ENCODE measurements at regions not wholly inside any gene's neighbourhood (a gene's known extent, or its start where the extent isn't known, plus 50 kb on each side); places are given as distances from the start of the nearest gene placed in this dataset.

DNA sequence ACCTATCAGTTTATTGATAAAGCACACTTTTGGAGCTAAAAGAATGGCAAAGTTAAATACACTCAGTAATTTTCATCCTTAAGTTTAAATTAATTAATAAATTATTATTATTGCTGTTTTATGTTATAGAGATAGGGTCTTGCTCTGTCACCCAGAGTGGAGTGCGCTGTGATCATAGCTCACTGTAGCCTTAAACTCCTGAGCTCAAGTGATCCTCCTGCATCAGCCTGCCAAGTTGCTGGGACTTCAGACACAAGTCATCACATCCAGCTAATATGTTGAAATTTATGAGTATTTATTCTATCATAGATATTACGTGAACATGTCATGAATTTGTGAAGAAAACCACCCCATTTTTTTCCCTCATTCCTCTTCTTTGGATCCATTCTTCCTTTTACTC is 64.2 kb downstream of the GJA1 start:
- Mint-ChIP-seq H3K36me3 (ENCODE audit: unreplicated experiment) (no peaks in the 10 kb centered on the region), H3K9me3 (ENCODE audit: unreplicated experiment) (no peaks in the 10 kb centered on the region), H3K4me3 (ENCODE audit: unreplicated experiment) (no peak overlapping the region), H3K4me1 (ENCODE audit: unreplicated experiment) (peaks cover 15% of the 10 kb centered on the region), H3K27me3 (ENCODE audit: unreplicated experiment) (no peaks in the 10 kb centered on the region), H3K27ac (ENCODE audit: unreplicated experiment) (no peak overlapping the region)
- TF ChIP-seq CTCF (IDR thresholded peaks at IDR 0.05) = no peak
- DNase-seq (ENCODE audit: extremely low spot score, unreplicated experiment) = no peak

DNA sequence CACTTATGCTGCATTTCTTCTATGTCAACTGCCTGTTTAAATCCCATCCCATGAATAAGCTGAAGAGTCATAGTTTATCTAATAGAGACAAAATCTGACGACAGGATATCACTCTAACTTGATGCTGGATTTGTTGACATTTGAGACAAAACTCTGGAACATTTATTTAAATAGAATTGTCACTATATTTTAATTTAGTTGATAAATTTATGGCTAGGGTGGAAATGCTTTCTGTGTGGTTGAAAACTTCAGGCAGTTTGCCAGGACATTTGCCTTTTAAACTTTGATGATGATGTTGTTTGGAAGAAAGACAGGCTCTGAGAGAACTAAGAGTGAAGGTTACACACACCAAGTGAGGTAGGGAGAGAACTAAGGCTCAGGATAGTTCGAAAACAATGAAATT is 68.1 kb downstream of the GJA1 start:
- no peak for DNase-seq (ENCODE audit: extremely low spot score, unreplicated experiment)
- Mint-ChIP-seq H3K9me3 (ENCODE audit: unreplicated experiment) (no peaks in the 10 kb centered on the region), H3K27me3 (ENCODE audit: unreplicated experiment) (no peaks in the 10 kb centered on the region), H3K4me3 (ENCODE audit: unreplicated experiment) (no peak overlapping the region), H3K36me3 (ENCODE audit: unreplicated experiment) (no peaks in the 10 kb centered on the region), H3K4me1 (ENCODE audit: unreplicated experiment) (peaks cover 19% of the 10 kb centered on the region), H3K27ac (ENCODE audit: unreplicated experiment) (peak overlapping the region; percentile 71)
- TF ChIP-seq CTCF (IDR thresholded peaks at IDR 0.05) = no peak

- no peaks in the 10 kb centered on the region for H3K9me3 Mint-ChIP-seq (ENCODE audit: unreplicated experiment)
- TF ChIP-seq CTCF (IDR thresholded peaks at IDR 0.05) = no peak
- H3K36me3 Mint-ChIP-seq (ENCODE audit: unreplicated experiment) = no peaks in the 10 kb centered on the region
- no peak overlapping the region for H3K4me3 Mint-ChIP-seq (ENCODE audit: unreplicated experiment)
- DNase-seq (ENCODE audit: extremely low spot score, unreplicated experiment) = no peak
- H3K27ac Mint-ChIP-seq (ENCODE audit: unreplicated experiment) = peak overlapping the region; percentile 71
- H3K4me1 Mint-ChIP-seq (ENCODE audit: unreplicated experiment) = peaks cover 23% of the 10 kb centered on the region
- no peaks in the 10 kb centered on the region for H3K27me3 Mint-ChIP-seq (ENCODE audit: unreplicated experiment)
These were observed 68.8 kb downstream of the GJA1 start for GRCh38 chr6:121504227-121504626.

DNA sequence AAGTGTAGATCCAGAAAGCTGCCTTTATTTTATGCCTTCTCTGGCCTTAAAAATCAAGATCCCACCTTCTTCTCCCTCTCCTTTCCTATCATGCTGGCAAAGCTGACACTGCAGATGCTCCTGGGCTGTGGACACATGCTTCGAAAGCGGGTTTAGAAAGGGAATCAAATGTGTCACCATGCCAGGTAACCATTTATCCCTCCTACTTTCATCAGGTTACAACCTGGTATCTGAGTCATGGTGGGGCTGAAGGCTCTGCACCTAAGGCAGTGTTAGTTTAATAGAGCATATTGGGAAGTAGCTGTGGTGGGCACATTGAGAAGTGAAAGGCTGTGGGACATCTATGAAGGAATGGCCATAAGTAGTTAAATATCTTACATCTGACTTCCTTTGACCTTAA is 69.8 kb downstream of the GJA1 start:
- Mint-ChIP-seq H3K27ac (ENCODE audit: unreplicated experiment) (no peak overlapping the region), H3K27me3 (ENCODE audit: unreplicated experiment) (no peaks in the 10 kb centered on the region), H3K36me3 (ENCODE audit: unreplicated experiment) (no peaks in the 10 kb centered on the region), H3K4me1 (ENCODE audit: unreplicated experiment) (peaks cover 23% of the 10 kb centered on the region), H3K4me3 (ENCODE audit: unreplicated experiment) (no peak overlapping the region), H3K9me3 (ENCODE audit: unreplicated experiment) (no peaks in the 10 kb centered on the region)
- no peak for DNase-seq (ENCODE audit: extremely low spot score, unreplicated experiment)
- TF ChIP-seq CTCF (IDR thresholded peaks at IDR 0.05) = no peak

- H3K9me3 Mint-ChIP-seq (ENCODE audit: unreplicated experiment) = no peaks in the 10 kb centered on the region
- no peak overlapping the region for H3K27ac Mint-ChIP-seq (ENCODE audit: unreplicated experiment)
- H3K36me3 Mint-ChIP-seq (ENCODE audit: unreplicated experiment) = no peaks in the 10 kb centered on the region
- H3K27me3 Mint-ChIP-seq (ENCODE audit: unreplicated experiment) = no peaks in the 10 kb centered on the region
- no peak for TF ChIP-seq CTCF (IDR thresholded peaks at IDR 0.05)
- peaks cover 27% of the 10 kb centered on the region for H3K4me1 Mint-ChIP-seq (ENCODE audit: unreplicated experiment)
- no peak for DNase-seq (ENCODE audit: extremely low spot score, unreplicated experiment)
- no peak overlapping the region for H3K4me3 Mint-ChIP-seq (ENCODE audit: unreplicated experiment)
These were observed 71.6 kb downstream of the GJA1 start for GRCh38 chr6:121506761-121507754.
